Stimulated activated CD4-positive, alpha-beta T cell treated with anti-CD3 and anti-CD28 coated beads, Interleukin-12 subunit alpha, Interleukin-12 subunit beta, amount 100 ng/mL, for 24 hours (primary cell): ENCODE measurements at regions not wholly inside any gene's neighbourhood (a gene's known extent, or its start where the extent isn't known, plus 50 kb on each side); places are given as distances from the start of the nearest gene placed in this dataset.

Experiments used
- DNase-seq, 2 experiments: peaks; one replicate each; pipeline ENCODE4 v3.0.0-alpha.2; 2020; ENCODE audit warnings: low read depth in 2 of 2

GRCh38 chr6:165825256-165825815 is 162.3 kb upstream of the PDE10A start:
- no peak for DNase-seq

- no peak for DNase-seq
These were observed 160.7 kb upstream of the PDE10A start for GRCh38 chr6:165823609-165824326.

- no peak for DNase-seq
These were observed 159.5 kb upstream of the PDE10A start for GRCh38 chr6:165822501-165822900.

- DNase-seq, result no peak
These were observed 158.7 kb upstream of the PDE10A start for GRCh38 chr6:165821754-165822153.

- DNase-seq, result no peak
These were observed 157.9 kb upstream of the PDE10A start for GRCh38 chr6:165820934-165821333.

- no peak for DNase-seq
These were observed 157.4 kb upstream of the PDE10A start for GRCh38 chr6:165820407-165820806.

GRCh38 chr6:165819394-165819793 is 156.4 kb upstream of the PDE10A start:
- DNase-seq, result no peak

GRCh38 chr6:165818200-165818599 is 155.2 kb upstream of the PDE10A start:
- no peak for DNase-seq

- no peak for DNase-seq
These were observed 154.7 kb upstream of the PDE10A start for GRCh38 chr6:165817771-165818170.

GRCh38 chr6:165817148-165817547 is 154.1 kb upstream of the PDE10A start:
- DNase-seq, result no peak

GRCh38 chr6:165814679-165815078 is 151.6 kb upstream of the PDE10A start:
- no peak for DNase-seq

- DNase-seq, result no peak
These were observed 148.5 kb upstream of the PDE10A start for GRCh38 chr6:165811512-165811911.

- no peak for DNase-seq
These were observed 145.0 kb upstream of the PDE10A start for GRCh38 chr6:165808021-165808420.

- no peak for DNase-seq
These were observed 144.4 kb upstream of the PDE10A start for GRCh38 chr6:165807249-165807960.

GRCh38 chr6:165806126-165806810 is 143.2 kb upstream of the PDE10A start:
- DNase-seq, result no peak

- DNase-seq, result no peak
These were observed 142.6 kb upstream of the PDE10A start for GRCh38 chr6:165805636-165806035.

GRCh38 chr6:165805067-165805555 is 142.1 kb upstream of the PDE10A start:
- DNase-seq, result no peak

- no peak for DNase-seq
These were observed 141.5 kb upstream of the PDE10A start for GRCh38 chr6:165804331-165805066.

- DNase-seq, result no peak
These were observed 137.3 kb upstream of the PDE10A start for GRCh38 chr6:165800337-165800736.

GRCh38 chr6:165799391-165800153 is 136.5 kb upstream of the PDE10A start:
- DNase-seq, result no peak

- DNase-seq, result no peak
These were observed 135.9 kb upstream of the PDE10A start for GRCh38 chr6:165798991-165799390.
